Thoracic aorta (tissue), 2 donors: ENCODE measurements at regions not wholly inside any gene's neighbourhood (a gene's known extent, or its start where the extent isn't known, plus 50 kb on each side); places are given as distances from the start of the nearest gene placed in this dataset.
A peak's percentile ranks its signal among the peaks of the same experiment; 100 is the strongest.

Source experiments
- ATAC-seq: fragments of 150-250 bp; one replicate; pipeline ENCODE4 v1.8.0; 2017; ENCODE audit warnings: low read depth; ENCODE audit not compliant: insufficient number of reproducible peaks, low FRiP score
- DNase-seq: peaks from one replicate; pipeline ENCODE4 v3.0.0-alpha.2; 2020; ENCODE audit warnings: low spot score
- H3K27ac ChIP-seq, 2 donors: fragments of 200-600 bp; sonication (generic); 1 replicate in 1 of 2; 2 replicates in 1 of 2; pipeline ENCODE4 v1.5.1; 2016; ENCODE audit warnings: mild to moderate bottlenecking in 2 of 2, moderate library complexity in 2 of 2
- H3K27me3 ChIP-seq: fragments of 200-600 bp; sonication (generic); replicated peaks from 2 replicates; pipeline ENCODE4 v1.6.0; 2016; ENCODE audit warnings: mild to moderate bottlenecking; ENCODE audit not compliant: insufficient read depth
- H3K36me3 ChIP-seq: fragments of 200-600 bp; sonication (generic); one replicate; pipeline ENCODE4 v1.5.1; 2016
- H3K4me1 ChIP-seq, 2 donors: fragments of 200-600 bp; sonication (generic); 1 replicate in 1 of 2; 2 replicates in 1 of 2; pipeline versions ENCODE4 v1.5.1 to v1.6.0; 2016; ENCODE audit warnings: low read depth in 2 of 2, mild to moderate bottlenecking in 1 of 2; ENCODE audit not compliant: control insufficient read depth in 1 of 2
- H3K4me3 ChIP-seq: fragments of 200-600 bp; sonication (generic); 2 replicates; pipeline ENCODE4 v1.5.1; 2016; ENCODE audit warnings: mild to moderate bottlenecking
- H3K9me3 ChIP-seq: fragments of 200-600 bp; sonication (generic); 2 replicates; pipeline ENCODE4 v1.5.1; 2016
- TF ChIP-seq, protein P1 (sequence below): fragments of 200-600 bp; sonication (generic); IDR thresholded peaks from one replicate; pipeline ENCODE4 v1.5.1; 2019; ENCODE audit warnings: antibody characterized with exemption

GRCh38 chr1:110766336-110766647, 91.6 kb upstream of the KCNA3 start:
- Histone ChIP-seq H3K36me3 (no peaks in the 10 kb centered on the region), H3K27ac (no peak overlapping the region), H3K27me3 (no peaks in the 10 kb centered on the region), H3K4me3 (no peak overlapping the region), H3K9me3 (no peaks in the 10 kb centered on the region), H3K4me1 (no peaks in the 10 kb centered on the region)
- no peak for DNase-seq
- TF ChIP-seq, protein P1, sequence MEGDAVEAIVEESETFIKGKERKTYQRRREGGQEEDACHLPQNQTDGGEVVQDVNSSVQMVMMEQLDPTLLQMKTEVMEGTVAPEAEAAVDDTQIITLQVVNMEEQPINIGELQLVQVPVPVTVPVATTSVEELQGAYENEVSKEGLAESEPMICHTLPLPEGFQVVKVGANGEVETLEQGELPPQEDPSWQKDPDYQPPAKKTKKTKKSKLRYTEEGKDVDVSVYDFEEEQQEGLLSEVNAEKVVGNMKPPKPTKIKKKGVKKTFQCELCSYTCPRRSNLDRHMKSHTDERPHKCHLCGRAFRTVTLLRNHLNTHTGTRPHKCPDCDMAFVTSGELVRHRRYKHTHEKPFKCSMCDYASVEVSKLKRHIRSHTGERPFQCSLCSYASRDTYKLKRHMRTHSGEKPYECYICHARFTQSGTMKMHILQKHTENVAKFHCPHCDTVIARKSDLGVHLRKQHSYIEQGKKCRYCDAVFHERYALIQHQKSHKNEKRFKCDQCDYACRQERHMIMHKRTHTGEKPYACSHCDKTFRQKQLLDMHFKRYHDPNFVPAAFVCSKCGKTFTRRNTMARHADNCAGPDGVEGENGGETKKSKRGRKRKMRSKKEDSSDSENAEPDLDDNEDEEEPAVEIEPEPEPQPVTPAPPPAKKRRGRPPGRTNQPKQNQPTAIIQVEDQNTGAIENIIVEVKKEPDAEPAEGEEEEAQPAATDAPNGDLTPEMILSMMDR = no peak
- ATAC-seq = no peak

DNA sequence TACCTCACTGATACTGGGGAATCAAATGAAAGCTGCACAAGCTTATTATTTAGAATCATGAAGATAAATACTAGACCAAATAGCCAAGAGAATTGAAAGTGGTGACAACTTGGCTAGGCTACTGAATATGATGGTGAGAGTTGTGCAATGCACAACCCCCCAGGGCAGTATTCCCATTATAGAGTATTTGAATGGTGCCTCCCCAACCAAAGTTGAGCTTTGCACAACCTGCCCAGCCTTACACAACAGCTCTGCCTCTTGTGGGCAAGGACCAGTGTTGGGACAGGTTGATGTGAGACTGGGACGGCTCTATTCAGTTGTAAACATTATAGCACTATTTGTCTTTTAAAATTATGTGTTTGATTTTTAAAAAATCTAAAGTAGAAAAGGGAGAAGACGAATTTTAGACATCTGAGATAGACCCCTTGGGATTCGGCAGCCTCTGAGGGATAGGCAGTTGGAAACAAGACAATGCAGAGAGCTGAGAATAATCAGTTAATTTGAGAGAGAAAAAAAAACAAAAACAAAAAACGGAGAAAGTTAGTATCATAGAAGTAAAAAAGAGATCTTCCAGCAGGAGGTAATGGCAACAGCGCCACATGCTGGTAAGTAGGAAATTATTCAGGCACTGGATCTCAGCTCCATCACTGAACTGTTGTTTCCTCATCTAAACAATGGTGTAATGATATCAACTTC, 91.0 kb upstream of the KCNA3 start:
- no peaks in the 10 kb centered on the region for H3K36me3 ChIP-seq
- H3K4me1 ChIP-seq = no peaks in the 10 kb centered on the region
- TF ChIP-seq, protein P1 = peak; percentile 70
- no peak overlapping the region for H3K27ac ChIP-seq
- no peak for DNase-seq
- no peaks in the 10 kb centered on the region for H3K27me3 ChIP-seq
- H3K4me3 ChIP-seq = no peak overlapping the region
- no peak for ATAC-seq
- H3K9me3 ChIP-seq = no peaks in the 10 kb centered on the region

DNA sequence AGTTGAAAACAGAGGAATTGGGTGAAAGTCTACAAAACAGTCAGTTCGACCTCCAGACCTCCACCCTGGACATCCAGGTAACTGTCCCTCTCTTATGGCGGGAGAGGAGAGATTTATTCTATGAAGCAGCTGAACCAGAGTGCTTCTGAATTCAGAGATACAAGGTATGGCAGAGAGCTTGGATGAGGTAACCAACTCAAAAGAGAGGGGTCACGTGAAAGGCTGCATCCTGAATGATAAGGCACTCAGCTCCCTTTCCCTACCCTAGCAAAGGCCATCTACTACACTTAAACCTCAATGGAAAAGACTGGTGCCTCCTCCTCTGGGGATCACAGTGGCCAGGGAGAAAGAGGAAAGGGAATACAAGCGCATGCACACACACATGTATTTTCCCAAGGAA, 88.4 kb upstream of the KCNA3 start:
- DNase-seq = no peak
- H3K27ac ChIP-seq = no peak overlapping the region
- no peaks in the 10 kb centered on the region for H3K36me3 ChIP-seq
- H3K27me3 ChIP-seq = no peaks in the 10 kb centered on the region
- H3K4me3 ChIP-seq = no peak overlapping the region
- no peaks in the 10 kb centered on the region for H3K4me1 ChIP-seq
- ATAC-seq = no peak
- TF ChIP-seq, protein P1 = no peak
- no peaks in the 10 kb centered on the region for H3K9me3 ChIP-seq

DNA sequence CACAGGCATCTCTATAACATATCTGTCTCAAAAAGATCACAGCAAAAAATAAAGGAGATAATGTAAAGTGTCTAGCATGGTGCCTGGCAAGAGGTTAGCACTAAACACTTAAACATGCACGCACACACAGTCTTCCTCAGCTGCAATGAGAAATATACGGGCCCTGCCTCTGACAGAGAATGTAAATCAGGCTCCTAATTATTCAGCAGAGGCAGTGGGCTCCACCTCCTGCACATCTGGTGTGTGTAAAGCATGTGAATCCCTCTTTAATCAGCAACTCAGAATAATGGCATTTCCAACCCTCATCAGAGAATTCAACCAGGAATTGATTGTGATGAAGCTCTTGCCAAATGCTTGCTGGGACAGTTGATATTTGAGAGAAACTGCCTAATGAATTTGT, 85.6 kb upstream of the KCNA3 start:
- H3K27me3 ChIP-seq = no peaks in the 10 kb centered on the region
- TF ChIP-seq, protein P1 = no peak

GRCh38 chr1:110756506-110756905, 81.8 kb upstream of the KCNA3 start:
- H3K4me1 ChIP-seq = no peaks in the 10 kb centered on the region
- no peak overlapping the region for H3K4me3 ChIP-seq
- no peak overlapping the region for H3K27ac ChIP-seq
- no peak for DNase-seq
- no peaks in the 10 kb centered on the region for H3K36me3 ChIP-seq
- no peaks in the 10 kb centered on the region for H3K9me3 ChIP-seq
- TF ChIP-seq, protein P1 = no peak
- ATAC-seq = no peak
- H3K27me3 ChIP-seq = no peaks in the 10 kb centered on the region

More for the DNA sequence above, 85.6 kb upstream of the KCNA3 start:
- ATAC-seq = no peak
- DNase-seq = no peak
- no peaks in the 10 kb centered on the region for H3K9me3 ChIP-seq
- H3K4me1 ChIP-seq = no peaks in the 10 kb centered on the region
- H3K36me3 ChIP-seq = no peaks in the 10 kb centered on the region
- no peak overlapping the region for H3K4me3 ChIP-seq
- no peak overlapping the region for H3K27ac ChIP-seq
